GM18498 (cell line): ENCODE measurements at regions not wholly inside any gene's neighbourhood (a gene's known extent, or its start where the extent isn't known, plus 50 kb on each side); places are given as distances from the start of the nearest gene placed in this dataset.
"Not testable (repeated sequence)": the region's sequence is repeated elsewhere in the genome, so short reads cannot be mapped to it uniquely, and the experiment has no call there.

Source experiments
- ATAC-seq: cut with Tn5 transposase; IDR thresholded peaks from one replicate; pipeline ENCODE4 v1.9.1; 2021; ENCODE audit warnings: mild to moderate bottlenecking, moderate library complexity; ENCODE audit not compliant: unreplicated experiment

- no peak for ATAC-seq
Observed at GRCh38 chr3:70658513-70659310, 346.3 kb upstream of the MDFIC2 start.

- no peak for ATAC-seq
Observed at GRCh38 chr3:70657454-70657853, 345.0 kb upstream of the MDFIC2 start.

- ATAC-seq = no peak
Observed at GRCh38 chr3:70647823-70648222, 335.4 kb upstream of the MDFIC2 start.

- ATAC-seq = no peak
Observed at GRCh38 chr3:70647094-70647493, 334.7 kb upstream of the MDFIC2 start.

DNA sequence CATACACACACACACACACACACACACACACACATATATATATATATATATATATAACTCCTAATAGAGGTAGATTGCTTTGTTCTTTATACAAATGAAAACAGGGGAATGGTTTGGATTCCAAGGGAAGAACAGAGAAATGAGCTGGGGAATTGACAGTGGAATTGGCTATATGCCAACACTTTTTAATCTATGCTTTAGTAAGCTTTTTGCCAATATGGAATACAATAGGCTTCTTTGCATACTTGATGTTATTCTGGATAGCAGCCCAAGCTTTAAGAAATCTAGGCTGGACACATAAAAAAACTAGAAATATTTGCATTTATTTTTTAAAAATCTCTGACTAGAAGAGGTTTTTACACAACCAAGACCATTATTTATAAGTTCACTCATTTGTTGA is 334.2 kb upstream of the MDFIC2 start:
- ATAC-seq = no peak

GRCh38 chr3:70640481-70640880 is 328.0 kb upstream of the MDFIC2 start:
- ATAC-seq = no peak

- ATAC-seq = no peak
Observed at GRCh38 chr3:70635301-70635700, 322.9 kb upstream of the MDFIC2 start.

- no peak for ATAC-seq
Observed at GRCh38 chr3:70631716-70632307, 319.4 kb upstream of the MDFIC2 start.

GRCh38 chr3:70621451-70621850 is 309.0 kb upstream of the MDFIC2 start:
- no peak for ATAC-seq

DNA sequence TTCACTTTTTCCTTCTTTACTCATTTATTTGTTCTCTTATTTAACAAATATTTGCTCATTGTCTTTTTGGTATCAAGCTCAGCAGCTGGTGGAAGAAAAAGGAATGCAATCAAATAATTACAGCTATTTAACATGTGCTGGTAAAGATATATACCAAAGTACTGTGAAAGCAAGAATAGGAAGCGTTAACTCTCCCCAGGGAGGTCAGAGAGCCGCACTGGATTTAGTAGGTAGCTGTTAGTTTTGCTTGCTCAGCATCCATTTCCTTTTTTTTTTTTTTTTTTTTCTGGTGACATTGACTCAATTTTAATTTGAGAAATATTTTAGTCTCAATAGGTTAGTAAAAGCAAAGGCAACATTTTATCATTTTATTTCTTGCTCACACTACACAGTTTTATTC is 308.5 kb upstream of the MDFIC2 start:
- ATAC-seq = no peak

DNA sequence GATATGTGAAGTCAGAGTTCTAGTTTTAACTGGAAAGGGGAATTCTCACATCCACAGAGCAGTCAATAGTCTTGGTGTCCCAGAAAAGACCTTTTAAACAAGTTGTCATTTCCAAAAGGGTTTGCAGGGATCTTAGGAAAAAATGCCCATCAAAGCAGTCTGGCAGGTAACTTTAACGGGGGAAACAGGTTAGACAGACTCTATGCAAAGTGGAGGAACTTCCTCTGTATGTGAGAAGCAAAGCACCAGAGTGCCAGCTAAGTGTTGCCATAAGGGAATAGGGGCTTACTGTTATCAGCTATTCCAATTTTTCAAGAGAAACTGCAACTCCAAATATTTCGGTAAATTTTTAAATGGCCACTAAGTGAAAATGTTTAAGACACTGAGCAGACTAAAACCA is 307.9 kb upstream of the MDFIC2 start:
- no peak for ATAC-seq

- no peak for ATAC-seq
Observed at GRCh38 chr3:70618151-70618550, 305.7 kb upstream of the MDFIC2 start.

DNA sequence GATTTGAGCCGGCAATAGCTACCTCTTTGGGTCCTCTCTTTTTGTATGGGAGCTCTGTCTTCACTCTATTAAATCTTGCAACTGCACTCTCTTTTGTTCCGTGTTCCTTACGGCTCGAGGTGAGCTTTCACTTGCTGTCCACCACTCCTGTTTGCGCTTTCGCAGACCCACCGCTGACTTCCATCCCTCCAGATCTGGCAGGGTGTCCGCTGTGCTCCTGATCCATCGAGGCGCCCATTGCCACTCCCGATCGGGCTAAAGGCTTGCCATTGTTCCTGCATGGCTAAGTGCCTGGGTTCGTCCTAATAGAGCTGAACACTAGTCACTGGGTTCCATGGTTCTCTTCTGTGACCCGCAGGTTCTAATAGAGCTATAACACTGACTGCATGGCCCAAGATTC is 304.9 kb upstream of the MDFIC2 start:
- ATAC-seq = not testable (repeated sequence)

DNA sequence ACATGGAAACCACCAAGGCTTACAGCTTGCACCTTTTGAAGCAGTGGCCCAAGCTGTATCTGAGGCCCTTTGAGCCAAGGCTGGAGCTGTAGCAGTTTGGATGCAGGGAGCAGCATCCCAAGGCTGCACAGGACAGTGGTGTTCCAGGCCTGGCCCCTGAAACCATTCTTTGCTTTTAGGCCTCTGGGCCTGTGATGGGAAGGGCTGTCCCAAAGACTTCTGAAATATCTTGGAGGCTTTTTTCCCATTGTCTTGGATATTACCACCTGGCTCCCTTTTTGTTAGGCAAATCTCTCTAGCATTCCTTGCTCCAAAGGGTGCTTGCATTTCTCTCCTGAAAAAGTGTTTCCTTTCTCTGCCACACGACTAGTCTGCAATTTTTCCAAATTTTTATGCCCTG is 302.8 kb upstream of the MDFIC2 start:
- no peak for ATAC-seq

GRCh38 chr3:70614111-70614510 is 301.7 kb upstream of the MDFIC2 start:
- no peak for ATAC-seq

DNA sequence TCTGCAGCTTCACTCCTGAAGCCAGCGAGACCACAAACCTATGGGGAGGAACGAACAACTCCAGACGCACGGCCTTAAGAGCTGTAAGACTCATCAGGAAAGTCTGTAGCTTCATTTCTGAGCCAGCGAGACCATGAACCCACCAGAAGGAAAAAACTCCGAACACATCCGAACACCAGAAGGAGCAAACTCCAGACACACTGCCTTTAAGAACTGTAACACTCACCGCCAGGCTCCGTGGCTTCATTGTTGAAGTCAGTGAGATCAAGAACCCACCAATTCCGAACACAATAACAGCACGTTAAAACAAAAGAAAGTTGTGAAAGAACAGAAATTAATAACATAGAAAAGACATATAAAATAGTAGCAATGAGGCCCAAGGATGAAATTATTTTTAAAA is 300.5 kb upstream of the MDFIC2 start:
- ATAC-seq = no peak

- ATAC-seq = not testable (repeated sequence)
Observed at GRCh38 chr3:70611667-70612277, 299.3 kb upstream of the MDFIC2 start.

GRCh38 chr3:70608434-70608833 is 296.0 kb upstream of the MDFIC2 start:
- ATAC-seq = no peak

- no peak for ATAC-seq
Observed at GRCh38 chr3:70607469-70607868, 295.0 kb upstream of the MDFIC2 start.

DNA sequence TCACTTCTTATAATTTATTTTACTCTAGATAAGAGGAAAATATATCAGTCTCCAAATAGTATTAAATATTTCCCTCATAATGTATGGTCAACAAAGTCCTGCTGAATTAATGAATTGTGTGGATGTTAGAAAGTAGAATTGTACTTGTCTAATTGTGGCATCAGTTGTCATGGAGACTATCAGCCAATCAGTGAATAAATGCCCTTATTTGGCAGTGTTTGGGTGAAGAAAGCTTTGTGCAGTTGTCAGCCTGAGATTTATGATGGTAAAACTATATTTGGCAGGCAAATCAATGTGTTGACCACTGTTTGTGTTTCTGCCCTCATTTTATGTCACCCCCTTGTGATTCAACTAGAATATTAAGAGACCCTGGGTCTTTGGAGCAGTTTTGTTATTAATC is 293.6 kb upstream of the MDFIC2 start:
- no peak for ATAC-seq

GRCh38 chr3:70603103-70603502 is 290.7 kb upstream of the MDFIC2 start:
- ATAC-seq = peak; percentile 48

DNA sequence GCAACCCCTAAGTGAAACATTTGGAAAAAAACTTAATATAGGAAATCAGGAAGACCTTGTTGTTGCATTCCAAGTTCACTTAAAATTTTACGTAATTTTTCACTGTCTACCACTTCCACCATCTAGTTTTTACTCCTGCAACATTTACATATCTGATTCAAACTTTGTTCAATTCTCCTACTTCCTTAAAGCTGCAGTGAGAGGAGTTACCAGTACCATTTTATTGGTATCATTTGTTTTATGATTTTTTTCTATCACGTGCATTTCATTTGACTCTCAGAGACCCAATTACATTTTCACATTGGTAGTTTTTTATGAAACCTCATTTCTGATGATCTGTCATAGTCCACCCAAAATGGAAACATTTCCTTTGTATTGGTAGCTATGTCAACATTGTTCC is 284.9 kb upstream of the MDFIC2 start:
- ATAC-seq = no peak
